ENCODE measurements at regions not wholly inside any gene's neighbourhood (a gene's known extent, or its start where the extent isn't known, plus 50 kb on each side); places are given as distances from the start of the nearest gene placed in this dataset.
"Not testable (repeated sequence)": the region's sequence is repeated elsewhere in the genome, so short reads cannot be mapped to it uniquely, and the experiment has no call there.

GRCh38 chr12:67070604-67071003, 198.6 kb upstream of the CAND1 start:
- peaks cover 36% of the 10 kb centered on the region for H3K27me3 ChIP-seq (ENCODE audit: insufficient read depth, low read length, poor library complexity, severe bottlenecking)

GRCh38 chr12:67072281-67072680, 196.9 kb upstream of the CAND1 start:
- H3K4me2 ChIP-seq (ENCODE audit: low read depth, low read length, poor library complexity, severe bottlenecking); H4K20me1 ChIP-seq (ENCODE audit: insufficient read depth, low read length, poor library complexity, severe bottlenecking); H3K4me3 ChIP-seq (ENCODE audit: low read length, poor library complexity, severe bottlenecking); H3K4me1 ChIP-seq (ENCODE audit: insufficient read depth, low read length, poor library complexity, severe bottlenecking); H3K9ac ChIP-seq (ENCODE audit: low read depth, low read length, poor library complexity, severe bottlenecking); H2AFZ ChIP-seq (ENCODE audit: low read length); H3K9me2 ChIP-seq (replicated peaks; ENCODE audit: low read depth, low read length); H3F3A ChIP-seq (ENCODE audit: low read depth); H3K79me2 ChIP-seq (ENCODE audit: insufficient read depth, low read length); H3K9me3 ChIP-seq (ENCODE audit: insufficient read depth, low read depth, low read length); H3K36me3 ChIP-seq (ENCODE audit: insufficient read depth, low read length): not testable (repeated sequence)
- H3K27me3 ChIP-seq (ENCODE audit: insufficient read depth, low read length, poor library complexity, severe bottlenecking) = peaks cover 36% of the 10 kb centered on the region

More at GRCh38 chr12:67070604-67071003, 198.6 kb upstream of the CAND1 start:
- TF ChIP-seq CTCF (conservative IDR thresholded peaks at IDR 0.05; ENCODE audit: low read length) (no peak), EZH2phosphoT487 (IDR thresholded peaks at IDR 0.05; ENCODE audit: borderline replicate concordance) (no peak)
- H2AFZ ChIP-seq (ENCODE audit: low read length) = no peak overlapping the region
- H3K9me2 ChIP-seq (replicated peaks; ENCODE audit: low read depth, low read length) = no peaks in the 10 kb centered on the region
- no peaks in the 10 kb centered on the region for H3K9me3 ChIP-seq (ENCODE audit: insufficient read depth, low read depth, low read length)
- H3K4me3 ChIP-seq (ENCODE audit: low read length, poor library complexity, severe bottlenecking) = no peak overlapping the region
- H3K9ac ChIP-seq (ENCODE audit: low read depth, low read length, poor library complexity, severe bottlenecking) = no peak overlapping the region
- H3K4me1 ChIP-seq (ENCODE audit: insufficient read depth, low read length, poor library complexity, severe bottlenecking) = no peaks in the 10 kb centered on the region
- no peaks in the 10 kb centered on the region for H3F3A ChIP-seq (ENCODE audit: low read depth)
- H3K4me2 ChIP-seq (ENCODE audit: low read depth, low read length, poor library complexity, severe bottlenecking) = no peak overlapping the region
- no peaks in the 10 kb centered on the region for H3K79me2 ChIP-seq (ENCODE audit: insufficient read depth, low read length)
- no peaks in the 10 kb centered on the region for H3K36me3 ChIP-seq (ENCODE audit: insufficient read depth, low read length)
- H4K20me1 ChIP-seq (ENCODE audit: insufficient read depth, low read length, poor library complexity, severe bottlenecking) = no peaks in the 10 kb centered on the region

- H3K9me3 ChIP-seq (ENCODE audit: insufficient read depth, low read depth, low read length) = no peaks in the 10 kb centered on the region
Observed at GRCh38 chr12:67073336-67073735, 195.8 kb upstream of the CAND1 start.

More at GRCh38 chr12:67073336-67073735, 195.8 kb upstream of the CAND1 start:
- Histone ChIP-seq H3K9me2 (replicated peaks; ENCODE audit: low read depth, low read length) (no peaks in the 10 kb centered on the region), H3K36me3 (ENCODE audit: insufficient read depth, low read length) (no peaks in the 10 kb centered on the region), H3K4me1 (ENCODE audit: insufficient read depth, low read length, poor library complexity, severe bottlenecking) (no peaks in the 10 kb centered on the region), H2AFZ (ENCODE audit: low read length) (no peak overlapping the region), H3K9ac (ENCODE audit: low read depth, low read length, poor library complexity, severe bottlenecking) (no peak overlapping the region), H3K4me3 (ENCODE audit: low read length, poor library complexity, severe bottlenecking) (no peak overlapping the region), H3K27me3 (ENCODE audit: insufficient read depth, low read length, poor library complexity, severe bottlenecking) (peaks cover 27% of the 10 kb centered on the region), H3K79me2 (ENCODE audit: insufficient read depth, low read length) (no peaks in the 10 kb centered on the region), H3K4me2 (ENCODE audit: low read depth, low read length, poor library complexity, severe bottlenecking) (no peak overlapping the region), H4K20me1 (ENCODE audit: insufficient read depth, low read length, poor library complexity, severe bottlenecking) (no peaks in the 10 kb centered on the region), H3F3A (ENCODE audit: low read depth) (no peaks in the 10 kb centered on the region)
- no peak for TF ChIP-seq EZH2phosphoT487 (IDR thresholded peaks at IDR 0.05; ENCODE audit: borderline replicate concordance)
- no peak for TF ChIP-seq CTCF (conservative IDR thresholded peaks at IDR 0.05; ENCODE audit: low read length)

Data from Loucy (cell line).